ENCODE measurements at regions not wholly inside any gene's neighbourhood (a gene's known extent, or its start where the extent isn't known, plus 50 kb on each side); places are given as distances from the start of the nearest gene placed in this dataset.

DNA sequence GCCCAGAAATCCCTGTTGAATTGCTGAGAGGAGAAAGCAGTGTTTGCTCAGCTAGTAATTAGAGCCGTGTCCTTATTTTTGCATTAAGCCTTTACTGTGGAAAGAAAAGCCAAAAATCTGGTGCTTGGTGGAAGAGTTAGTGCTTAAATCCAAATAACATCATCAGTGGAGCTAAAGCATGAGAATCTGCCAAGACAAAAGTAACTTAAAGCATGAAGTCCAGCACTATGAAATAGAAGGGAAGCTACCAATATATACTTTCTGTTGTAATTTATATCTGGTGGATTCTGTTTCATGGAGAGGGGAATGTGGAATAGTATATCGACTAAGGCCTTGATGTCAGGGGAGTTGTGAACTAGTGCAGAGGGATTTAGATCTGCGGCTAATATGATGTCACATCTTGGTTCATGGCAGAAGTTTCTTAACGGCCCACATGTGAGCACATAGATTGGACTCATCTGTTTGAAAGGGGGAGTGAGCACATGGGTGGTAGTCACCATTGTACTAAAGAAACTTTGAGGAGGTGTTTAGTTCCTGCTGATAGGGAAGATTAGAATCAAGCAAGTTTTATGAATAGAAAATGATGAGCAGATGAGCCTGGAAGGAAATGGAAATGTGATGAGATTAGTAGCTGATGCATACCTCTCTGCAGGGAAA lies 224.4 kb upstream of the MTNR1B start:
- DNase-seq (ENCODE audit: low read depth) = no peak

GRCh38 chr11:92750794-92751193 lies 218.7 kb upstream of the MTNR1B start:
- no peak for DNase-seq (ENCODE audit: low read depth)

- no peak for DNase-seq (ENCODE audit: low read depth)
Measured at GRCh38 chr11:92751594-92751993, 217.9 kb upstream of the MTNR1B start.

GRCh38 chr11:92752122-92752521 lies 217.3 kb upstream of the MTNR1B start:
- no peak for DNase-seq (ENCODE audit: low read depth)

DNA sequence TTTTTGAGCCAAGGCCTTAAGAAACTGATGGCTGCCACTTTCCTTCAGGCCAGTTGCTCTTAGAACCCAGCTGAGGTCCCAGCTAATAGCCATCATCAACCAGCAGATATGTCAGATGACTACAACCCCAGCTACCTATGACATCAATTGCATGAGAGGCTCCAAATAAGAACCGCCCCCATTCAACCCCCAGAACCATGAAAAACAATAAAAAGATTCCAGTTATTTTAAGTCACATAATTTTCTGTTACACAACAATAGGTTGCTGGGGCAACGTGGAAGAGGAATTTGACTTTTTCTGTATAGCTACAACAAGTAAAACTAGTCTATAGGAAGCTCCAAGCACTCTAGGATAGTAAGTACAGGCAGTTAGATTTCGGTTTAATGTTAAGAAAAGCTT lies 216.3 kb upstream of the MTNR1B start:
- no peak for DNase-seq (ENCODE audit: low read depth)

- DNase-seq (ENCODE audit: low read depth) = no peak
Measured at GRCh38 chr11:92758241-92758780, 211.1 kb upstream of the MTNR1B start.

DNA sequence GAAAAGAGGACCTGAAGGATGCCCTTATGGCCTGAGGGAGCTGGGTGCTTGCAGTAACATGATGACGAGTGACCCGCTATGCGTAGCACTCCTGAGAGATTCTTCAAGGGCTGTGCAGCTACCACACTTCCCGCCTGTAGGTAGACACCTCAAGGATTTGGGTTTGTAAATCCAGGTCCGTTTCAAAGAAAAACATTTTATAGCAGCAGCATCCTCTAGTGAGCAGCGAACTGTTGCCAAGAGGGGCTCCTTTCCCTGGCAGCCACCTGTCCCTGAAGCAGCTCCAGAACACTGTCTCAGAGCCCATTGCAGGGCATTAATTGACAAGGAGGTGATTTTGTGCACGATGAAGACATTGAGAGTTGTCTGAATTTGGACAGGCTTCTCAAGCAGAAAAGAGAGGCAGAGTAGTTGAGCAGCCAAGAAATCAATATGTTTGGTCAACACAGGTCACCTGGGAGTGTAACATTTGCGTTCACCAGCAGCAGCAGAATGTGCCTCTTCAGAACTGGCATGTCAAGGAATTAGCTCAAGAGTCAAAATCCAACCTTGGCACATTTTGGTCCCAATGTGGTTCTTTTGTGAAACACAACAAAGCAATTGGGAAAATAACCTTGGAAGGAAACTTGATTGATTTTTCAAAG lies 209.8 kb upstream of the MTNR1B start:
- DNase-seq (ENCODE audit: low read depth) = no peak

- no peak for DNase-seq (ENCODE audit: low read depth)
Measured at GRCh38 chr11:92762121-92762540, 207.3 kb upstream of the MTNR1B start.

GRCh38 chr11:92763336-92763735 lies 206.1 kb upstream of the MTNR1B start:
- no peak for DNase-seq (ENCODE audit: low read depth)

DNA sequence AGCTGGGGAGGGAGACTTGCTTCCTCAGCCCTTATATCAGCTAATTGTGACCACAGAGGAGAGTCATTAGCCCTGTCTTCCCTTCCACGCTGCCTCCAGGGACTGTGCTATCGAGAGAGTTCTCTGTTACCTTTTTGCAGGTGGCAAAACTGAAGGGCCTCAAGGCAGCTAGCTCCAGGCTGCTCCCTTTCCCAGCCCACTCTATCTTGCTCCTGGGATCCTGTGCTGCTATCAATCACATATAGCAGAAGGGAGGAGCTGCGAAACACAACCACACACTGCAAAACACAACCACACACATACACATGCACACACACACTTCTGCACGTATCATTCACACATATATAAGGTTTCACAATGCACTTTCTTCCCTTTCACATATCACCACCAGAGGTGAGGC lies 205.3 kb upstream of the MTNR1B start:
- DNase-seq (ENCODE audit: low read depth) = no peak

DNA sequence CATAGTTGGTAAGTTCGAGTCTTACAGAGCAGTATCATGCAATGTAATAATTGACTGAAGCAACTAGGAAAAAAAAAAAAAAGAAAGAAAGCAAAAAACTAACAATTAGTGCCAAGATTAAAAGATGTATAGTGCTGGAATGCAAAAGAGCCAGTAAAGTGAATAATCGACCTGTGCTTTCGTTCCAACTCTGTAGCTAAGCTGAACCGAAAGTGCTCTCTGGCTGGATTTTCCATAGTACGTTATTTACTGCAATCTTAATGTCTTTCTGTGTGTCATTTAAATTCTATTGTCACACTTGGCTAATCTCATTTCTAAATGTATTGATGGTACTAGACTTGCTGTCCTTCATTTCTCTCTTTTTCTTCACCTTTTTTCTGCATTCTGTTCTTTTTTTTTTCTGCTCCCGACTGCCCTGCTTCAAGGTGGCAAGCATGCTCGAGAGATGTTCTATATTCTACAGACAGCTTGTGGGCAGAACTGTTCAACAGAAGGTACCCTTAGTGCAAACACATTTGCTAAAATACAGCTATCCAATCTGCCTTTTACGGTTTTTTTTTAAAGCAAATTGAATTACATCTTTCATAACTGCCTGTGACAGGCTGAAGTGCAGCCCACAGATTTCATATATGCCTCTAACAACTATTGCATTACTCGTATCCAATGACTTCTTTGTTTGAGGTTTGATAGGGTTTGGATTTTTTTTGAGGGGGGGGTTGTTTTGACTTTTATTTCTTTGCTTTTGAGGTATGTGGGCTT lies 204.2 kb upstream of the MTNR1B start:
- no peak for DNase-seq (ENCODE audit: low read depth)

DNA sequence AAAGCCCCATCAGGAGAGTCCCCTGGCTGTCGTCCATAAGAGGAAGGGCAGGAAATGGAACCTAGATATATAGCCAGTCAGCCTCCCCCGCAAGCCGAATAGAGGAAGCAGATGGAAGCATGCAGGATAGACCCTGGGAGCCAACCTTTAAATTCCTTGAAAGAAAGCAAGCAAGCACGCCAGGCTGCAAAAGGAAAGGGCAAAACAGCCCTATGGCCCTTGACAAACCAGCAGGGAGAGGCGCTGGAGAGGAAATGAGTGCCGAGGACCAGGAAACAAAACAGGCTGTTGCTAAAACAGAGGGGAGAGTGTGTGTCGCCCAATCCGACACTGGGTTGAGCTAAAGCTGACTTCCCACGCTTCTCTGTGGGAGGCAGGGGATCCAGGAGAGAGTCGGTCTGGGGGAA lies 203.5 kb upstream of the MTNR1B start:
- DNase-seq (ENCODE audit: low read depth) = no peak

- no peak for DNase-seq (ENCODE audit: low read depth)
Measured at GRCh38 chr11:92766698-92767097, 202.8 kb upstream of the MTNR1B start.

- DNase-seq (ENCODE audit: low read depth) = no peak
Measured at GRCh38 chr11:92767416-92767815, 202.0 kb upstream of the MTNR1B start.

- DNase-seq (ENCODE audit: low read depth) = no peak
Measured at GRCh38 chr11:92768121-92768840, 201.2 kb upstream of the MTNR1B start.

DNA sequence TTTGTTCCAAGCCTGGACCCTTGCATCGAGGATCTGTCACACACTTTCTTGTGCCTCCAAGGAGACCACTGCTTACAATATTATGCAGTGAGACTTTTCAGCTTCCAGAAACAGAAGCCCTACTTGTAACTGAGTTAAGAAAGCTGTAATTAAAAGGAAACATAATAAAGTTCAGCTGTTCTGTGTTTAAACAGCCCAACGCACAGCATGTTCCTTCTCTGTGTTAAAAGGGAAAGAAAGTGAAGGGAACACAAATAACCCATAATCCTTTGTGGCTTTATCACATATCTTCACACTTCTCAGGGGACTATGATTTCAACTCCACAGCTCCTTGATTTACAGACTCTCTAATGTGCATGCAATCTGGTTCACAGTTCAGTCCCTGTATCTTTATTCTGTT lies 200.3 kb upstream of the MTNR1B start:
- no peak for DNase-seq (ENCODE audit: low read depth)

DNA sequence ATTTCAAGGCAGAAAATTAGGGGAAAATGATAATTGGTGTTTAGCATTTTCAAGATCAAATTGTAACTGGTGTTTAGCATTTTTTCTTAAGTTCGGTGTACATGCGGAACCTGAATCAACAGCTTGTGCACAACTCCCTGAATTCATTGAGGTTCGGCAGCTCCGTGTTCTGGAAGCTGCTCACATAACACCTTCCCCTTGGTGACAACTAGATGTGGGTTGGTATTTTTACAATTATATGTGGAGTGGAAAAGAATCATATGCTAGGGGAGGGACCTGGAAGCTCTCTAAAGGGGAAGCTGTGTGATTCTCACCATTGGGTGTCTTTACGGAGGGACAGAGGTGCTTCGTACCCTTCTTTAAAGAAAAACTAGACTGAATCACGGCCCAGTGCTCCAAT lies 199.0 kb upstream of the MTNR1B start:
- DNase-seq (ENCODE audit: low read depth) = no peak

DNA sequence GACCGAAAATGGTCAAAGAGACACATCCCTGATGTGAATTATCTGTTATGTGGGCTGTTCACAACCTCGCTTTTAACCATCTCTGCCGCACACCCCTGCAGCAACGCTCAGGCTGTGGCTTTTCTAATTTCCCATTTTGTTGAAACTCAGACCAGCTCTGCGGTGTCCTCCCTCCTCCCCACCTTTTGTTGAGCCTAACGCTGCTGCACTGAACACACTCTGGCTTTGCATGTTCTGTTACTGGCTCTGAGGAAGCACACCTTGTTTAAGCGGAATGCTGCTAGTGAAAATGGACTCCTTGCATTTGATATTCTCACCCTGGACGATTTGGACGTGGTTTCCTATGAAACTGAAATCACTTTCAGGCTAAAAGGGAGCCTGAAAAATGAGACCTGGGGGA lies 198.5 kb upstream of the MTNR1B start:
- DNase-seq (ENCODE audit: low read depth) = no peak

DNA sequence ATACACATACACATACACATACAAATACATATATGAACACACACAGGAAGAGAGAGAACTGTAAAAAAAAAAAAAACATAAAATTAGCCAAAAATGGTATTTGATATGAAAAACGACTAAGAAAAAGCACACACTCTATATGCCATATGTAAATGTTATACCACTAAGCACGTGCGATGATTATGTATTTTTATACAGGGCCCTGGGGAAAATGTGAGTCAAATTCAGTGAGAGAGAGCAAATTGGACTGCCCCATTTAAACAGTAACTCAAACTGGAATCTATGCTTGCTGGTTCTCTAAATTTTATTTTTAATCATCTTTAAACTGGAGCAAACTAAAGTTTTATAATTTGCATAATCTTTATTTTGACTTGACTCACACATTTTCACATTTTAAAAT lies 197.8 kb upstream of the MTNR1B start:
- no peak for DNase-seq (ENCODE audit: low read depth)

DNA sequence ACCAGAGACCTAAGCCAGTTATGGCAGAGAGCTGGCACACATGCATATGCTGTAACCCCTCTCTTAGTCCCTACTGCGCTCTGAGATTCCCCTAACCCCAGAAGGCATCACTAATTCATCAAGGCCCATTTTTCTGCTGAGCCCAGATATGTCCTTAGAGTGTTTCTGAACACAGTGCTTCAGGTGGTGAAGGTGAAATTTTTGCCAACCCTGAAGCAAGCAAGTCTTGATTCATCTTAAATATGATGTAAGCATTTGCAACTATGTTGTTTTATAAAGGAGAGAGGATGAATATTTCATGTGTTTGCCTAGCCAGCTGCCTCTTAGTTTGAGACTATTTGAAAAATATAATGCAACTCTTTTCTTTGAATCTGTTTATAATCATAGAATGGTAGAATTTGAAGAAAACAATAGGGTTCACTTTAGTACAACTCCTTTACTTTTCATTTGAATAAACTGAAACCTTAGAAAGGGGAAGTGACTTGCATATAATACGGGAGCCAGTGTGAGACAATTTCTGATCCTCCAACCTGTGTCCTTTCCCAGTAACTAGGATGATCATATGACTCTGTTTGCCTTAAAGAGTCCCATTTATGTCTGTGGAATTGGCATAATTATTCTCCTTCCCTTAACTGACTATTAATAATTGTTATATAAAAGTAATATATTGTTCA lies 194.3 kb upstream of the MTNR1B start:
- no peak for DNase-seq (ENCODE audit: low read depth)

GRCh38 chr11:92776676-92777075 lies 192.8 kb upstream of the MTNR1B start:
- no peak for DNase-seq (ENCODE audit: low read depth)

Data from myocyte (in vitro differentiated cells).